ENCODE measurements at regions not wholly inside any gene's neighbourhood (a gene's known extent, or its start where the extent isn't known, plus 50 kb on each side); places are given as distances from the start of the nearest gene placed in this dataset.

DNA sequence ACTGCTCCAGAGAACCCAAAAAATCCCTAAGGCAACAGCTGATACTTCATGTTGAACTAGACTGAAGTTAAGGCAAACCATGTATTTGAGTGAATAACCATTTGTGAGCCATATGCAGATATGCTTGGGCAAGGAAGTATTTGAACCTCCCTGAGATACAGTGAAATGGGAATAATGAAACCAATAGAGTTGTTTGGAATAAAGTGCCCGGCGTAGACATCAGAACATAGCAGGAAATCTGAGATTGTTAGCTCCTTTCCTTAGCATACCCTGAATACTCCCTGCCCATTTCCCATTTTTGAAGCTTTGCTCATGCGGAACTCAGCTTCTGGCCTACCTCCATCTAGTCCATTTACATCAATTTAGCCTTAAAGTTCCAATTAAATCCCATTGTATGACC, 611.9 kb downstream of the EFNA5 start:
- TF ChIP-seq POLR2A (IDR thresholded peaks at IDR 0.05) (no peak), EP300 (IDR thresholded peaks at IDR 0.05) (no peak)
- TF ChIP-seq, protein P1, sequence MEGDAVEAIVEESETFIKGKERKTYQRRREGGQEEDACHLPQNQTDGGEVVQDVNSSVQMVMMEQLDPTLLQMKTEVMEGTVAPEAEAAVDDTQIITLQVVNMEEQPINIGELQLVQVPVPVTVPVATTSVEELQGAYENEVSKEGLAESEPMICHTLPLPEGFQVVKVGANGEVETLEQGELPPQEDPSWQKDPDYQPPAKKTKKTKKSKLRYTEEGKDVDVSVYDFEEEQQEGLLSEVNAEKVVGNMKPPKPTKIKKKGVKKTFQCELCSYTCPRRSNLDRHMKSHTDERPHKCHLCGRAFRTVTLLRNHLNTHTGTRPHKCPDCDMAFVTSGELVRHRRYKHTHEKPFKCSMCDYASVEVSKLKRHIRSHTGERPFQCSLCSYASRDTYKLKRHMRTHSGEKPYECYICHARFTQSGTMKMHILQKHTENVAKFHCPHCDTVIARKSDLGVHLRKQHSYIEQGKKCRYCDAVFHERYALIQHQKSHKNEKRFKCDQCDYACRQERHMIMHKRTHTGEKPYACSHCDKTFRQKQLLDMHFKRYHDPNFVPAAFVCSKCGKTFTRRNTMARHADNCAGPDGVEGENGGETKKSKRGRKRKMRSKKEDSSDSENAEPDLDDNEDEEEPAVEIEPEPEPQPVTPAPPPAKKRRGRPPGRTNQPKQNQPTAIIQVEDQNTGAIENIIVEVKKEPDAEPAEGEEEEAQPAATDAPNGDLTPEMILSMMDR (IDR thresholded peaks at IDR 0.05), result no peak
